CD4-positive, alpha-beta T cell treated with Interleukin-17A for 1 hour (primary cell): ENCODE measurements at regions not wholly inside any gene's neighbourhood (a gene's known extent, or its start where the extent isn't known, plus 50 kb on each side); places are given as distances from the start of the nearest gene placed in this dataset.
A peak's percentile ranks its signal among the peaks of the same experiment; 100 is the strongest.
"Not testable (repeated sequence)": the region's sequence is repeated elsewhere in the genome, so short reads cannot be mapped to it uniquely, and the experiment has no call there.

Source experiments
- DNase-seq: peaks from one replicate; pipeline ENCODE4 v3.0.0-alpha.2; 2020

DNA sequence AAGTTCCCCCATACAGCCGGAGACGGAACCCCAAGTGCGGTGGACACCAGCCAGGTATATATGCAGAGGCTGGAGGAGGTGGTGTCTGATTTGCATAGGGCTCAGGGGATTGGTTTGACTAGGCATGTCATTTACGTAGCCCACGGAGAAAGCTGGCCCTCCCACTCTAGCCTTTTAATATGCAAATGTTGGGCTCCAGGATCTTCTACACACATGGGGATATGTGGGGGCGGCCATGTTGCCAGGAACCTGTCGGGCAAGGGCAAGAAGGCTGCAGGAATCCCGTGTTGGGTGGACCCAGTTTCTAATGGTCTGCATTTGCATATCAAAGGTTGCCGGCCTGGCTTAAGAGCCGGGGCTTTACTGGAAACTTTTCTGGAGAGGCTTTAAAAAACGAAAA, 57.4 kb downstream of the FTHL17 start:
- not testable (repeated sequence) for DNase-seq

DNA sequence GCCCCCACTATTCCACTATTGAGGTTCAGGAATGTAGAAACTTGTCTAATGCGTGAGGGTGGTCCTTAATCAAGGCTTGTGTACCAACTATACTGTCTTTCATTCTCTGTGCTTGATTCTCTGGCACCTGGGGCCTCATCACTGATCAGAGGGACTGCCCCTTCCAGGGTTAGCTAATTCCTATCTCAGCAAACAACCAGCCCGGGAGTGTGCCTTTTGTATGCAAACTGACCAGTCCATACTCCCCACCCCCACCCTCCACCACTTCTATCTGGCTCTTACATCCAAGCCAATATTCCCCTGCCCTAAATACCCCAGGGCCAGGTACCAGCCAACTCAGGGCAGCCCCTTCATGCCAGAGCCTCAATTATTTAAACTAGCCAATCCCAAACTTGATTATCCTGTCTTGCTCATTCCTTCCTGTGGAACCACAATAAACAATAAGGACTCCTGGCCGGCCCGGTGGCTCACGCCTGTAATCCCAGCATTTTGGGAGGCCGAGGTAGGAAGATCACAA, 59.3 kb downstream of the FTHL17 start:
- no peak for DNase-seq

DNA sequence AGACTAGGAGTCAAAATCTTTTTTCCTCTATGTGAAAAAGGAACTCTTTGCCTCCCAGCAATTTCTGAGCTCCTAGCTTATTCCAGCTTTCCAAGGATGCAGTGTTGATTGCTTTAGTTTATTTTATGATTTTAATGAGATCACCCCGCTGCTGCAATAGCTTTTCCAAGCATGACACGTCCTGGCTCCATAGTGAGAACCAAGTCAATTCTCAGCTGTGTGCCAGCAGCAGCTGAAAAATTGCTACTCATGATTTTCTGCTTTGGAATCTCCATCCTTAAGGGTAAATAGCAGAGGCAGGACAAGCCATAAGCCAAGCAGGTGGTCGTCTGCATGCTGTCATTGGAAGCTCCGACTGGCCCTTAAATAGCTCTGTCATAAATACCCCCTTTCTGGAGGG, 64.5 kb downstream of the FTHL17 start:
- no peak for DNase-seq

DNA sequence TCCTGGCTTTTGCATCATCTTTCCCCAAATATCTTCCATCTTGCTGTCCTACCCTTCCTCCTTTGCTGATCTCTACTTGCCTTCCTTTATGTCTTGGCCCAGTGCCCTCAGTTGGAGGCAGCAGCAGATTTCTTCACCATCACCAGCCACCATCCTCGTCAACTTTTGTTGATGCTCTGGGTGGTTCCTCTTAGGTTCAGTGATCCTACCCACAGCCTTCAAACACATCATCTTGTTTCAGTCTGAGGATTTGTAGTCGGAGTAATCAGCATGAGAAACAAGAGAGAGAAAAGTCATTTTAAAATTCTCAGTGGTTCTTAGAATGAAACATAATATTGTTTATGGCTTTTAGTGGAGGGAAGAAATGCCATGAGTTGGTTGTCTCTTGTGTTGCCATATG, 65.8 kb downstream of the FTHL17 start:
- DNase-seq = no peak

DNA sequence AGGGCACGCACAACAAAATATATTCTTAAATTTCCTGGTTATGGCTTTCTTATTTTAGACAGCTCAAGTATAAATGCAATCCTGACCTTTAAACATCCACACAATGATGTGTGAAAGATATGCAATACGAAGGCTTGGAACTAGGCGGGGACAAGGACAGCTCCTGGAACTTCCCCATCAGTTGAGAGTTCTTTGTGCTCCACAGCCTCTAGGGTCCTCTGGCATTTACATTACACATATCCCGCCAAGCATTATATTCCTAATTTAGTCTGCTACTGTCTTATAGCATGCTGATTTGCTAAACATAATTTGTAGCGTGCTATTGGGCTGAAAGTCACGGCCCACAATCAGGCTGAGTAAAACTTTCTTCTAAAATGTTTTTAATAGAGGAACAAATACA, 74.4 kb downstream of the FTHL17 start:
- DNase-seq = no peak

DNA sequence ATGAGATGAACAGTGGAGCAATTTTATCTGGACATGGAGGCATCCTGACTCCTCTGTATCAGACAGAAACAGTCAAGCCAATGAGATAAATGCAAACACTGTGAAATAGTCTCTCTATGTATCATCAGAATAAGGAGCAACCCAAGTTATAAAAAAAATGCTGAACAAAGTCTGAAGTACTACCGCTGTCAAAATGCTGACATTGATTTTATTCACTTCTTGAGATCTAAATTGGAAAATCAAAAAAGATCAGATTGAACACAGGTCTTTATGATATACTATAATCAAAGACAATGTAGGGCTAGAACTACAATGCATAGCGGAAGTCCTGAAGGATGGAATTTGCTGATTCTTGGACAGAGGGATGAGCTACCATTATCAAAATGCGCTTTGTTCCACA, 76.1 kb downstream of the FTHL17 start:
- DNase-seq = no peak

DNA sequence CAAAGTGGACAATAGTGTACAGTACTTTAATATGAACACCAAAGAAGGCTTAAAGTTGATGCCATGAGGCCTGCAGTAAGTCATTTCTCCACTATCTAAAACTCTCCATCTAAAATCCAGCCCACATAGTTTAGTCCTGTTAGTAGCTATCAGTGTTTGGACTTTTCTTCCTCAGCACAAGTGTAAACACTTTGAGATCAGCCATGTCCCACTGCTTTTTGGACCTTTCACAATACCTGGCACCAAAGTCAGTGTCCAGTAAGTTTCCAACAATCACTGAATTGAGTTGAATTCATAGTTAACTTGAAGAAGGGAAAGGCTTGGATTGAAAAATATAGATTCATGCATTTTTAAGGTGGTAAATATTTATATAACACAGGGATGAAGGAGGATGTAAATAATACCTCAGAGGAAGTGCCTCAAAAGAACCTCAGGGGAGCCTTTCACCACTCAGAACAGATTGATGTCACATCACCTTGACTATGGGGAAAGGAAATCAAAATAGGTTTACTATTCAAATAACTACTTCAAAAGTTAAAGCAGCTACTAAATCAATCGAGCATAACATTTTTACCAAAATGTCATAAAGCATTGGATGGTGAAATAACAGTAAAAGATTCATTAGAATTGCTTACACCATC, 76.7 kb downstream of the FTHL17 start:
- DNase-seq = no peak

DNA sequence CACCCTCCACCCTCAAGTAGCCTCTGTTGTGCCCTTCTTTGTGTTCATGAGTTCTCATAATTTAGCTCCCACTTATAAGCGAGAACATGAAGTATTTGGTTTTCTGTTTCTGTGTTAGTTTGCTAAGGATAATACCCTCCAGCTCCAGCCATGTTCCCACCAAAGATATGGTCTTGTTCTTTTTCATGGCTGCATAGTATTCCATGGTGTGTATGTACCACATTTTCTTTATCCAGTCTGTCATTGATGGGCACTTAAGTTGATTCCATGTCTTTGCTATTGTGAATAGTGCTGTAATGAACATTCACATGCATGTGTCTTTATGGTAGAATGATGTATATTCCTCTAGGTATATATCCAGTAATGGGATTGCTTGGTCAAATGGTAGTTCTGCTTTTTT, 77.8 kb downstream of the FTHL17 start:
- not testable (repeated sequence) for DNase-seq

DNA sequence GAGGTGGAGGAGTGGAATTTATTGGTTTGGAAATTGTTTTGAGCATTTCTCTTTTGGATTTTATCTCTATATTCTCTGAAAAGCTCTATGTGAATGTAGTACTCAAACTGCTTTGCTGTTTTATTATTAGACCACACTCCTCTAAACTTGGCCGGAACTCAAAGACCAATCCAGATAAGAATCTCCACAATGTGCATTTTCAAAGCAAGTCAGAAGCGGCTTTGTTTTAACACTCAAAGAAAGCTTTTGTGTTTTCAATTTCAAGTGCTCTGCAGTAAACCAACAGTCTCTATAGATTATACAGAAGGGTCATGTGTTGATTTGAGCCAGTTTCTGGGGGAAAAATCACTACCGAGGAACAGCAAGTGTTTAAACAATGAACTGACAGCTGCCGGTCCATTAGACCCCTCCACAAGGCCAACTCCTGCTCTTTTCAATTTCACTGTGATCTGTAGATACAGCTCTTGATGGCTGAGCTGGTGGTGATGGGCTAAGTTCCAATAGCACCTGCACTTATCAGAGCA, 79.4 kb downstream of the FTHL17 start:
- DNase-seq = no peak

DNA sequence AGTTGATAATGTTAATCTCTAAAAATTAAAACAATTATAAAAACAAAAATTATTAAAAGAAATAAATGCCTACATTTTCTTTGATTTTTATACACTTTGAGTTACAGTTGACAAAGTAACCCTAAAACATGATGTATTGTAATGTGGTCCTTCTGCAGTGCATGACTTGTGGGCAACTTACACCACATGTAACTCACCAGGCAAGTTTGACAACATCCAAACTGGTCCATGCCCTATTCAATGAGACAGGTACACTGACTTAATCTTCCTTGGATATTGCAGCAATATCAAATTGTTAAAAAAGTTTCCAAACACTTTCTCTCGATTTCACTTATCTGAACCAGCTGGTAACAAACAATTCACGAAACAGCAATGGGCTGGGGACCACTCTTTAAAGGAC, 81.5 kb downstream of the FTHL17 start:
- DNase-seq = no peak

DNA sequence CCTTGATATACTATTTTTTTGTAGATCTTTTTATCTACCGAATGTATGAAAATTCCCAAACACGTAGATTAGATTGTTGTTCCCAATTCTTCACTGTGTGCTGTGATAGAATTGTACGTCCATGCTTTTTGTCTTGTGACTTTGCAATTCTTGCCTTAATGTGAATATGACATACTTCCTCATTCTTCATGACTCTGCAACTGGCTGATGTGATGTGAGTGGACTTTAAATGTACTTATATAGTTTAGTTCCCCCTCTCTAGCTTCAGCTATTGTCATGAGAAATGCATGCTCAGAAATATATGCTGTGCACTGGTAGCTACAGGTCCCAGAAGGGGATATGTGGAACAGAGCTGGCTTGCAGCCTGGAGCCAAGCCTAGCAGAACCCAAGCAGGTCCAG, 89.4 kb downstream of the FTHL17 start:
- DNase-seq = no peak

DNA sequence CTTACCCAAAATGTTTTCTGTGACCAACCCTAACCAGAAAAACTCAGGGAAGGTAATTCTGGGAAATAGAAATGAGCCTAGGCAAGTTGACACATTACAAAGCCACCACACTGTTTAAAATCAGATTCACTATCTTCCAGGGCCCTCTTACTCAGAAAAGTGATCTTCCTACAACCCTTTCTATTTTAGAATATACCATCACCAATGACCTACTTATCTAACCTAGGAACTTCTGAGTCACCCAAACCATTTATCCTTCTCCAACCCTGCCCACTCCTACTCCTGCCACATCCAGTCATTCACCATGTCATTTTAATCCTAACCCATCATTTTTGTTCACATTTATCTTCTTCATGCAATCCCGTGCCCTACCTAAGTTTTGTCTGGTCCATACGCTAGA, 89.9 kb downstream of the FTHL17 start:
- no peak for DNase-seq

DNA sequence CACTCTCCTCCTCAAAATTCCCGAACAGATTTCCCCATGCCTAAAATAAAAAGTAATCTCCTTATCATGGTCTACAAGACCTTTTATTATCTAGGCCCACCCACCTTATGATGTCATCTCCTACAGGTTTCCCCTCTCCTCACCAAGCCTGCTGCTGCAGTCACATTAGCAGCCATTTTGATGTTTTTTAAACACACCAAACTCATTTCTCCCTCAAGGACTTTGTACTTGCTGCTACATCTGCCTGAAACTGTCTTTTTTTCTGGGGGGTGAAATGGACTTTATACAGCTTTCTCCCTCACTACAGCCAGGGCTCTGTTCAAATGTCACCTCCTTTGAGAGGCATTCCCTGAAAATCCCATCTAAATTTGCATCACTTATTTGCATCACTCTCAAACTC, 90.2 kb upstream of the TAB3 start:
- DNase-seq = no peak

DNA sequence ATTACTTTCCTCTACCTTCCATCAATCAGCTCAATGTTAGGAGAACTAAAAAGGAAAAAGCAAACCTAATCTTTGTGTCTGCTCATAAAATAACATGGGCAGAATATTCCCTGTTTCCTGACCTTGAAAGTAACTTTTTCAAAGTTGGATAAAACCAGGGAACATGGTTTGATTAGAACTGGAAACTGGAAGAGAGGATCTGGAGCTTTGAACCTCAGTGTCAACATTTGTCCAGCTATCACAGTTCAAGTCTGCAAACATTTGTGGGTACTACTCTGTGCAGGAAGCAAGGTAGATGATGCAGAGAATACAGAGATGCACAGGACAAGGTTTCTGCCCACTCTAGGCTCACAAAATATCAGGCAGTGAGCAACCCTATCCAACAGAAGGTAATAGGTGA, 86.4 kb upstream of the TAB3 start:
- DNase-seq = no peak

DNA sequence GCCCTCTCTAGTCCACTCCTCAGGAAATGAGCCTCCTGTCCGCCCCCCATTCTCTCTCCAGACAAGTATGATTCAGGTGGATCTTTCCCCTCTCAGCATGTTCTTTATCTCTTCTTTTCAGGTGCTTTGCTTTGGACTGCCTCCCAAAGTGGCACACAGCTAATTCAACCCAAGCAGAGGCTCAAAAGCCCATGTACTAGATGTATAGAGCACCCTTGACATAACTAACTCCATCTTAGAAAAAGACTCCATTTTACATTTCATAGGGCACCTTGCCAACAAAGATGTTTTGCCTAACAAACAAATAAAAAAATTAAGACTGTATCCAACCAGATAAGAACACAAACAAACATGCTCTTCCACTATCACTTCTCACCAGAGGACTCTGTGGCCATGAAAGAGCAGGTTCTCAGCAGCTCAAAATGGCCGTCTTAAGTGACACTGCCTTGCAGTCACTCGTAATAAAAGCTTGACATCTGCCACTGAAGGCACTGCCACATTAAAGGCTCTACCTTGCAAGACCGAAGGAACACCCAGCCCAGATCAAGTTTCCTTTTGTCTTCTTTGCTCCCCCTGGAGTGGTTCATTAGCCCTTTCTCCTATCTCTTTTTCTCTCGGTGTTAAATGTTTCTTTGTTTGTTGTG, 84.9 kb upstream of the TAB3 start:
- DNase-seq = no peak

DNA sequence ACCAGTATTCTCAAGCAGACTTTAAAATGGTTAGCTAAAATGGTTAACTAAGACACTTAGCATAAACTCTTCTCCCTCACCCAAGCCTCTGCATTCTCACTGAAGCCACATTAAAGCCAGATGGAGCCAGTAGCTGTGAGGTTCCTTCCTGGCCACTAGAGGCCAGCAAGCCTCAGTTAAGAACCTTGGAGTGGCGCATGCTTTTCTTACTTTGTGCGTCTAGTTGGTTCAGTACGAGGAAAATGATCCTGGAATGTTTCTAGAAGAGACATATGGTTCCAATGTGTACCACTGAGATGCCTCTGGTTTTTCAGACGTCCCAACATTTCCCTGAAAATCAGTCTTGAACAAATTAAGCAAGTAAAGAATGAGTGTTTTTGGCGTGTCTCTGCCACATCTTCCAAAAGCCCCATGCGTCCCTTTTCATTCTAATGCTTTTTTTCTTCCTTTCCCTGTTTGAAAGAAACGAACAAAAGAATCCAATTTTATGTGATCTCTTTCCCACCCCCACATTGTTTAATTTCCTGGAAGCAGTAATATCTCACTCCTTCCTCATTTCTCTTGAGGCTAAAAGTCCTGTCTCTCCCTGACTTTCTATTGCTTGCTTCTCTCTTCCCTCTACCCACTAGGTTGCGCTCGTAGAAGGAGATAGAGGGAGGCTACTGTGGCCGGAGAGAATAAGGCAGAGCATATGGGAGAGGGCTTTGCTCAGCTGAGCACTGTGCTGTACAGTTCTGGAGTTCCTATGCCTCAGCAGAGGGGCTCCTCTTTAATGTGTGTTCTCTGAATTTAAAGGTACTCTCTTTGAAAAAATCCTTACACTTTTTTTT, 82.9 kb upstream of the TAB3 start:
- DNase-seq = peak; percentile 8

DNA sequence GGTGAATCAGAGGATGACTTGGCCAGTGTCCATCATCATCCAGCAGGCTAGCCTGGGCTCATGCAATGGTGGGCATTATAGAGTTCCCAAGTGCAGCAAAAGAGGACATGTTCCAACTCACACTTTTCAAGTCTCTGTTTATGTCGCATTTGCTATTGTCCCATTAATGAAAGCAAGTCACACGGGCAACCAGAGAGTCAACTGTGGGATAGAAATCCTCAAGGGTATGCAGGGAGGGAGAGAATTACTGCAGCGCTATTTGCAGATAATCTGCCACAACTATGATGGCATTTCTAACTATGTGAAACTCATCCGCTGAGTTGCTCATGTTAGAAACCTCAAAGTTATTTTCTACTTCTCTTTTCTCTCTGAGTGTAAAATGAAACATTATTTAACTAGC, 78.5 kb upstream of the TAB3 start:
- DNase-seq = no peak

DNA sequence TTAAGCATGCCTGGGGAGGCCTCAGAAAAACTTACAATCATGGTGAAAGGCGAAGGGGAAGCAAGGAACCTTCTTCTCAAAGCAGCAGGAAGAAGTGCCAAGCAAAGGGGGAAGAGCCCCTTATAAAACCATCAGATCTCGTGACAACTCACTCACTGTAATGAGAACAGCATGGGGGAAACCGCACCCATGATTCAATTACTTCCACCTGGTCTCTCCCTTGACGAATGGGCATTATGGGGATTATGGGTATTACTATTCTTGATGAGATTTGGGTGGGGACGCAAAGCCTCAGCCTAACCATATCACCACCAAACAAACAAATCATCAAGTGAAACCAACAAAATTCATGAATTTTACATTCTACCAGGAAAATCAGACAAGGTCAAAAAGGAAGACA, 76.7 kb upstream of the TAB3 start:
- no peak for DNase-seq

DNA sequence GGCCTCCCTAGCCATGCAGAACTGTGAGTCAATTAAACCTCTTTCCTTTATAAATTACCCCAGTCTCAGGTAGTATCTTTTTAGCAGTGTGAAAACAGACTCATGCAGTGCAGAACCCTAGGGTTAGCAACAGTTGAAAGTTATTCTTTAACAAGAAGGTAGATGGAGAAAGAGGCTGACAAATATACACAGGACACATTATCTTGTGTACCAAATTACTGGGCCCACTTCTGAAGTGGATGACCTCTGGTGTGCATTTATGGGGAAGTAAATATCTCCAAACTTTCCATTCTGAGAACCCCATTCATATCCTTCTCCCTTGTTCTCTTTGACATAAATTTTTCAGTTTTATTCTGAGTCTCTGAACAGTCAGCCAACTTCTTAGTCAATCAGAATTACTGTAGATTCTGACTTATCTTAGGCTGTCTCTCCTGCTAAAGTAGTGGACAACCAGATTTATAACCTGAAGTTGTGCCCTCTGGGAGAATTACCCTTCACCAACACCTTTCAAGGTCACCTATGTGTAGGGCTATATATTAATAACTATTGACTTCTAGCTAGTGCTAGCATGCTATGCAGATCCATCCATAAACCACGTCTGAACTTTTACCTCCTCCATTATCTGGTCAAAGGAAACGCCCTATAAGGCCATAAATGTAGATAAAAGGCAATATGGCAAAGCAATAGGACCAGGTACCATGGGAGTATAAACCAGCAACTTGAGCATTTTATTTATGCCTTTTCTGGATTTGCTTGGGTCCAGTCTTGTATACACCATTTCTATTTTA, 72.5 kb upstream of the TAB3 start:
- no peak for DNase-seq

DNA sequence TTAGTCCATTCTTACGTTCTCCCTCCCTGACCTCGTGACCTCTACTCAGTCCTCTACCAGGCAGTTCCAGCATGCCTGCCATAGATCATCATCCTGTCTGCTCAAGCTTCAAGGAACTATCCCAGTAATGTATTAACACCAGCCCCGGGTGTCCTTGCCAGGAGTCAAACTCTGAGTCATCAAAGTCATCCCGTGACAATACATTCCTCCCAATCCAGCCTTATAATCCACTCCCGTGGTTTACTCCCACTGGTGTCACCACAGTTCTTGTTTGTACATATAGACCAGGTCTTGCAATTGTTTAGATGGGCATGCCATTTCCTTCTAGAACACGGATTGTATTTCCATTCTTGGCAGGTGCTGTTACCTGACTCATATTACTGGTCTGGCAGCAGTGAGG, 68.7 kb upstream of the TAB3 start:
- DNase-seq = no peak

DNA sequence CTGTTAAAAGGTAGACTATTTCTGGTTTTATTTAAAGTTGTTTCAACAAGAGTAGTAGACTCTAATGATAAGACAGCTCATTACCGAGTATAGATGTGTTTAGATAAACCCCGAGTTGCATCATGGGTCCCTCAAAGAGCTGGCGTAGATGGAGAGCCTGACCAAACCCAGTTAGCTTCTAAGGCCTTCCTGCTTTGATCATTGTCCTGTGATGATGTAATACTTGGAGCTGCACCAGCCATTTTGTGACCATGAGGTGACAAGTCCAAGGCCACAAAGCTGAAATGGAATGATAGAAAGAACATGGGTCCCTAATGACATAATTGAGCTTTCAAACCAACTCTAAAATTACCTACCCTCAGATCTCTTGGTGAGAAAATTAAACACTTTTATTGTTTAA, 66.6 kb upstream of the TAB3 start:
- no peak for DNase-seq

DNA sequence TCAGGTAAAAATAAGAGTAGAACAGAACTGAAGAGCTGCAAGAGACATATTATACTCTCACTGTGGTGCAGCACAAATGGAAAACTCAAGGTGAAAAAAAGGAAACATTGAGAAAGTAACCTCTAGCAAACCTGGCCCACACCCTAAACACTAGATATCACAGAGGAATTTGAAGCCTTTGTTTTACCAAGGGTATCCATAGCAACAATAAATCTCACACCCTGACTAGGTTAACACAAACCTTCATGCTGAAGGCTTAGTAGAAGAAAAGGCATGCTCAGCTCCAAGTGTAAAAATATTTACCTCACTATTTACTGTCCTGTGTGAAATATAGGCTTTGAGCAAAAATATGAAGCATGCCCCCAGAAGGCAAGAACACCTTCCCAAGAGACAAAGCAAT, 61.9 kb upstream of the TAB3 start:
- no peak for DNase-seq

DNA sequence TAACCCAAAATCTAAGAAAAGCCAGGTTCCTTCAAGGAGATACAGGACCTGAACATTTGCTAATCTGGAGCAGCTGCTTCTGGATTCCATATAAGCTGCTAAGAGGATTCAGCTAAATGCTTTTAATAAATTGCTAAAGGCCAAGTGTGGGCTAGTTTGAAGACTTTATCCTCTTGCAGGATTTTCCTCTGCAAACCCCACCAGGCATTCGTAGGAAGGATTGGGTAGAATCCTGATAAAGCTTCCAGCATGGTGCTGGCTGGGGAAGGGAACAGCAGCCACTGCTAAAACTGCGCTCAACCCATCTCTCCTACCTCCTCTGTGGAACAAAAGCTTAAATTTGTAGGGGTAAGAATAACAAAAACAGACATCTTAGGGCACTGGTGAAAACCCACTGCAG, 61.3 kb upstream of the TAB3 start:
- no peak for DNase-seq
